ENCODE measurements at regions not wholly inside any gene's neighbourhood (a gene's known extent, or its start where the extent isn't known, plus 50 kb on each side); places are given as distances from the start of the nearest gene placed in this dataset.

DNA sequence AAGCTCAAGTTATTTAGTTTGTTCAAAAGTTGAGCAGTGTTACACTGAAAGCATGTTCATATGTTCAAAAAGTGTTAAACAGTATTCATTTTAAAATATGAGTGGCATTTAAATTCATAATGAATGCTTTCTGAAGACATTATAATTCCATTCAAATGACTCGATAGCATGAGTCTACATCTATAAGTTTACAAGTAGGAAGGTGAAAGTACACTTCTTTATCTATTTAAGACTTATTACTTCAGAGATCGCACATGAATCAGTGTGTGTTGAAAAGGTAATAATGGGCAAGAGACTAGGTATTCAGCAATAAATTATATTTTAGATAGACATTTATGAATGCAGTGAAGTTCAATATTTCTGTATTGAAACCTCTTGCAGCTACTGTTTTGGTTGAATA is 456.1 kb downstream of the GRXCR1 start:
- ChIA-PET CTCF (ENCODE audit: unreplicated experiment) (no interaction called here), POLR2A (no interaction called here)
- Histone ChIP-seq H2AFZ (ENCODE audit: low read length) (no peak overlapping the region), H4K20me1 (ENCODE audit: insufficient read depth, low read length) (no peaks in the 10 kb centered on the region), H3K4me1 (ENCODE audit: insufficient read depth, low read length, poor library complexity, severe bottlenecking) (no peaks in the 10 kb centered on the region), H3K4me3 (ENCODE audit: low read depth, low read length, poor library complexity, severe bottlenecking) (no peak overlapping the region), H3K27ac (ENCODE audit: low read depth, low read length, poor library complexity, severe bottlenecking) (no peak overlapping the region), H3K79me2 (ENCODE audit: insufficient read depth, low read depth, low read length) (no peaks in the 10 kb centered on the region), H3K4me2 (ENCODE audit: low read length) (no peak overlapping the region), H3K9me3 (ENCODE audit: low read length) (no peaks in the 10 kb centered on the region), H3K36me3 (ENCODE audit: insufficient read depth, low read length) (no peaks in the 10 kb centered on the region), H3K9me2 (ENCODE audit: insufficient read depth, low read length) (no peaks in the 10 kb centered on the region)
- no peak for DNase-seq (ENCODE audit: low spot score)
- intact Hi-C loops (cut with micrococcal nuclease; ENCODE audit: unreplicated experiment): no loop called here
- TF ChIP-seq, protein P1, sequence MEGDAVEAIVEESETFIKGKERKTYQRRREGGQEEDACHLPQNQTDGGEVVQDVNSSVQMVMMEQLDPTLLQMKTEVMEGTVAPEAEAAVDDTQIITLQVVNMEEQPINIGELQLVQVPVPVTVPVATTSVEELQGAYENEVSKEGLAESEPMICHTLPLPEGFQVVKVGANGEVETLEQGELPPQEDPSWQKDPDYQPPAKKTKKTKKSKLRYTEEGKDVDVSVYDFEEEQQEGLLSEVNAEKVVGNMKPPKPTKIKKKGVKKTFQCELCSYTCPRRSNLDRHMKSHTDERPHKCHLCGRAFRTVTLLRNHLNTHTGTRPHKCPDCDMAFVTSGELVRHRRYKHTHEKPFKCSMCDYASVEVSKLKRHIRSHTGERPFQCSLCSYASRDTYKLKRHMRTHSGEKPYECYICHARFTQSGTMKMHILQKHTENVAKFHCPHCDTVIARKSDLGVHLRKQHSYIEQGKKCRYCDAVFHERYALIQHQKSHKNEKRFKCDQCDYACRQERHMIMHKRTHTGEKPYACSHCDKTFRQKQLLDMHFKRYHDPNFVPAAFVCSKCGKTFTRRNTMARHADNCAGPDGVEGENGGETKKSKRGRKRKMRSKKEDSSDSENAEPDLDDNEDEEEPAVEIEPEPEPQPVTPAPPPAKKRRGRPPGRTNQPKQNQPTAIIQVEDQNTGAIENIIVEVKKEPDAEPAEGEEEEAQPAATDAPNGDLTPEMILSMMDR (conservative IDR thresholded peaks at IDR 0.05; ENCODE audit: low read length): no peak
- no peak for TF ChIP-seq EZH2phosphoT487 (IDR thresholded peaks at IDR 0.05; ENCODE audit: borderline replicate concordance, low read depth, low read length)
- BruUV-seq (replicated peaks): no TSS peak

DNA sequence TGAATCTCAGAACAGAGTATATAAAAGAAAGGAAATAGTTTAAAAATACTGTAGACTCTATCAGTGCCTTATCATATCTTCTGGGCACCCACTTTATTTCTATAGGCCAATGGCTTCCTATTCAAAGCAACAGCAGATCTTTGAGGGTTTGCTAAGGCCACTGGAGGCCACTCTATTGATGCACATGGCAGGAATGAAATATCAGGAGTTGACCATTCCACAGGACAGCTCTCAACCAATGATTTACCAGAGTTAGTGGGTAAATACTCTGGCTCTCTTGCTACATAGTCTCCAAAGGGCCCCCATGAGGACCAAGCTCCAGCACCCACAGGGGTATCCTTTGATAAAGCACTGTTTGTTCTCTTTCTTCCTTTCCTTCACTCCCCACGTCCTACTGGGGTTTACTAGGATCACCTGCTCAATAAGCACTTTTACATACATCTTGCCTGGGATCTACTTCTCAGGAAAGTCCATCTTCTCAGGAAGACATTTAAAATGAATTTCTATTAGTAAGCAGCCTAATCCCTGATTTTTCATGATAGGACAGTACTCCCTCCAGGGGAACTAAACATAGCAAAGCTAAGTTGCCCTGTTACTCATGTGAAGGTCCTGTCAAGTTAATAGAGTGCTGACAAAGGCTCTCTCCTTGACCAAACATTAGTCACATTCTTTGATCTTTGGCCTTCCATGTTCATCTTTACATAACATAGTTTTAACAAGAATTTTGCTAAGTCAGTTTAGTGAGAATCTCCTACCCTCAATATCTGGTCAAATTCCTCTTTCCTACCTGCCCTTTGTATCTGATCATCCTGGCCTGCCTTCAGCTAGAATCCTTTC is 459.7 kb downstream of the GRXCR1 start:
- BruUV-seq (replicated peaks): no TSS peak
- H3K4me3 ChIP-seq (ENCODE audit: low read depth, low read length, poor library complexity, severe bottlenecking): no peak overlapping the region
- no peaks in the 10 kb centered on the region for H4K20me1 ChIP-seq (ENCODE audit: insufficient read depth, low read length)
- intact Hi-C loops (cut with micrococcal nuclease; ENCODE audit: unreplicated experiment): no loop called here
- ChIA-PET POLR2A (no interaction called here), CTCF (ENCODE audit: unreplicated experiment) (no interaction called here)
- H3K36me3 ChIP-seq (ENCODE audit: insufficient read depth, low read length): no peaks in the 10 kb centered on the region
- TF ChIP-seq, protein P1 (conservative IDR thresholded peaks at IDR 0.05; ENCODE audit: low read length): no peak
- TF ChIP-seq EZH2phosphoT487 (IDR thresholded peaks at IDR 0.05; ENCODE audit: borderline replicate concordance, low read depth, low read length): no peak
- no peaks in the 10 kb centered on the region for H3K79me2 ChIP-seq (ENCODE audit: insufficient read depth, low read depth, low read length)
- no peak overlapping the region for H3K27ac ChIP-seq (ENCODE audit: low read depth, low read length, poor library complexity, severe bottlenecking)
- H2AFZ ChIP-seq (ENCODE audit: low read length): no peak overlapping the region
- H3K9me2 ChIP-seq (ENCODE audit: insufficient read depth, low read length): no peaks in the 10 kb centered on the region
- no peak for DNase-seq (ENCODE audit: low spot score)
- H3K4me2 ChIP-seq (ENCODE audit: low read length): no peak overlapping the region
- H3K9me3 ChIP-seq (ENCODE audit: low read length): no peaks in the 10 kb centered on the region
- H3K4me1 ChIP-seq (ENCODE audit: insufficient read depth, low read length, poor library complexity, severe bottlenecking): no peaks in the 10 kb centered on the region

DNA sequence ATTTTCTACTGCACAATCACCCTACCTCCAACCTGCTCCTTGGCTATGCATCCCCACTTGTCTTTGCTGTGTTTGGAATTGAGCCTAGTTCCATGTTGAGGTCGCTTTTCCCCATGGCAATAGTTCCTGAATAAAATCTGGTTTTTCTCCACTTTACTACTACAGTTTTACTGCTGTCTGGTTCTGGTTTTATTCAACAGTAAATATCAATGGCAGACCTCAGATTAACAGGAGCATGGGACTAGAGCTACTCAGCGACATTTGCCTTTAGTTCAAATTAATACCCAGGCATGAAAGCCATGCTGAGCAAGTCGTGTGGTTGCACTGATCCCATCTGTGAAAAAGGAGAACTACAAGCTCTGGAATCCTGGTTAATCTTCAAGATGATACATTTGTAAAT is 460.3 kb downstream of the GRXCR1 start:
- H3K27ac ChIP-seq (ENCODE audit: low read depth, low read length, poor library complexity, severe bottlenecking): no peak overlapping the region
- H2AFZ ChIP-seq (ENCODE audit: low read length): no peak overlapping the region
- no peaks in the 10 kb centered on the region for H4K20me1 ChIP-seq (ENCODE audit: insufficient read depth, low read length)
- no TSS peak for BruUV-seq (replicated peaks)
- ChIA-PET CTCF (ENCODE audit: unreplicated experiment) (no interaction called here), POLR2A (no interaction called here)
- H3K36me3 ChIP-seq (ENCODE audit: insufficient read depth, low read length): no peaks in the 10 kb centered on the region
- H3K4me2 ChIP-seq (ENCODE audit: low read length): no peak overlapping the region
- DNase-seq (ENCODE audit: low spot score): no peak
- H3K79me2 ChIP-seq (ENCODE audit: insufficient read depth, low read depth, low read length): no peaks in the 10 kb centered on the region
- TF ChIP-seq, protein P1 (conservative IDR thresholded peaks at IDR 0.05; ENCODE audit: low read length): no peak
- no peak for TF ChIP-seq EZH2phosphoT487 (IDR thresholded peaks at IDR 0.05; ENCODE audit: borderline replicate concordance, low read depth, low read length)
- H3K4me1 ChIP-seq (ENCODE audit: insufficient read depth, low read length, poor library complexity, severe bottlenecking): no peaks in the 10 kb centered on the region
- no peaks in the 10 kb centered on the region for H3K9me3 ChIP-seq (ENCODE audit: low read length)
- H3K9me2 ChIP-seq (ENCODE audit: insufficient read depth, low read length): no peaks in the 10 kb centered on the region
- H3K4me3 ChIP-seq (ENCODE audit: low read depth, low read length, poor library complexity, severe bottlenecking): no peak overlapping the region
- intact Hi-C loops (cut with micrococcal nuclease; ENCODE audit: unreplicated experiment): no loop called here
